ENCODE measurements at regions not wholly inside any gene's neighbourhood (a gene's known extent, or its start where the extent isn't known, plus 50 kb on each side); places are given as distances from the start of the nearest gene placed in this dataset.
"Not testable (repeated sequence)": the region's sequence is repeated elsewhere in the genome, so short reads cannot be mapped to it uniquely, and the experiment has no call there.

DNA sequence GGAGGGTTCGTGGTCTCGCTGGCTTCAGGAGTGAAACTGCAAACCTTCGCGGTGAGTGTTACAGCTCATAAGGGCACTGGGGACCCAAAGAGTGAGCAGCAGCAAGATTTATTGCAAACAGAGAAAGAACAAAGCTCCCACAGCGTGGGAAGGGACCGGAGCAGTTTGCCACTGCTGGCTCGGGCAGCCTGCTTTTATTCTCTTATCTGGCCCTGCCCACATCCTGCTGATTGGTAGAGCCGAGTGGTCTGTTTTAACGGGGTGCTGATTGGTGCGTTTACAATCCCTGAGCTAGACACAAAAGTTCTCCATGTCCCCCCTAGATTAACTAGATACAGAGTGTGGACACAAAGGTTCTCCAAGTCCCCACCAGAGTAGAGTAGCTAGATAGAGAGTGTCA lies 161.3 kb downstream of the ZIC4 start:
- TF ChIP-seq, protein P1, sequence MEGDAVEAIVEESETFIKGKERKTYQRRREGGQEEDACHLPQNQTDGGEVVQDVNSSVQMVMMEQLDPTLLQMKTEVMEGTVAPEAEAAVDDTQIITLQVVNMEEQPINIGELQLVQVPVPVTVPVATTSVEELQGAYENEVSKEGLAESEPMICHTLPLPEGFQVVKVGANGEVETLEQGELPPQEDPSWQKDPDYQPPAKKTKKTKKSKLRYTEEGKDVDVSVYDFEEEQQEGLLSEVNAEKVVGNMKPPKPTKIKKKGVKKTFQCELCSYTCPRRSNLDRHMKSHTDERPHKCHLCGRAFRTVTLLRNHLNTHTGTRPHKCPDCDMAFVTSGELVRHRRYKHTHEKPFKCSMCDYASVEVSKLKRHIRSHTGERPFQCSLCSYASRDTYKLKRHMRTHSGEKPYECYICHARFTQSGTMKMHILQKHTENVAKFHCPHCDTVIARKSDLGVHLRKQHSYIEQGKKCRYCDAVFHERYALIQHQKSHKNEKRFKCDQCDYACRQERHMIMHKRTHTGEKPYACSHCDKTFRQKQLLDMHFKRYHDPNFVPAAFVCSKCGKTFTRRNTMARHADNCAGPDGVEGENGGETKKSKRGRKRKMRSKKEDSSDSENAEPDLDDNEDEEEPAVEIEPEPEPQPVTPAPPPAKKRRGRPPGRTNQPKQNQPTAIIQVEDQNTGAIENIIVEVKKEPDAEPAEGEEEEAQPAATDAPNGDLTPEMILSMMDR (IDR thresholded peaks at IDR 0.05; ENCODE audit: low read depth, low read length, poor library complexity, severe bottlenecking), result not testable (repeated sequence)
- not testable (repeated sequence) for TF ChIP-seq EZH2phosphoT487 (IDR thresholded peaks at IDR 0.05; ENCODE audit: borderline replicate concordance, low read length)

All from DOHH2 (cell line).